ENCODE measurements at regions not wholly inside any gene's neighbourhood (a gene's known extent, or its start where the extent isn't known, plus 50 kb on each side); places are given as distances from the start of the nearest gene placed in this dataset.

GRCh38 chr9:28799876-28800275 lies 1226.6 kb upstream of the C9orf72 start:
- TF ChIP-seq CTCF (IDR thresholded peaks at IDR 0.05) (no peak), POLR2A (IDR thresholded peaks at IDR 0.05) (no peak)

Measured in right lobe of liver (tissue), 4 donors.